Kidney (tissue), 13 donors: ENCODE measurements at regions not wholly inside any gene's neighbourhood (a gene's known extent, or its start where the extent isn't known, plus 50 kb on each side); places are given as distances from the start of the nearest gene placed in this dataset.
A peak's percentile ranks its signal among the peaks of the same experiment; 100 is the strongest.
"Not testable (repeated sequence)": the region's sequence is repeated elsewhere in the genome, so short reads cannot be mapped to it uniquely, and the experiment has no call there.

ENCODE experiments used
- DNase-seq, 5 donors: peaks; one replicate each; pipeline ENCODE4 v3.0.0-alpha.2; 2013 to 2020
- FAIRE-seq: peaks from 2 replicates; lab custom pipeline; 2012; peaks lifted over from hg19 to GRCh38; lab: Jason Lieb, UNC
- H3K27ac ChIP-seq, 2 donors: one replicate each; pipeline ENCODE4 v1.7.0; 2013; ENCODE audit warnings: low read depth in 2 of 2, low read length in 2 of 2, inconsistent platforms in 1 of 2
- H3K27me3 ChIP-seq: one replicate; pipeline ENCODE4 v1.7.1; 2013; ENCODE audit warnings: low read length, inconsistent platforms; ENCODE audit not compliant: control insufficient read depth, insufficient read depth
- H3K36me3 ChIP-seq, 3 donors: one replicate each; pipeline versions ENCODE4 v1.7.0 to v1.7.1; 2013; ENCODE audit warnings: low read length in 3 of 3, control low read depth in 1 of 3, inconsistent platforms in 1 of 3; ENCODE audit not compliant: insufficient read depth in 3 of 3, control insufficient read depth in 2 of 3
- H3K4me1 ChIP-seq, 3 donors: one replicate each; pipeline versions ENCODE4 v1.7.0 to v1.7.1; 2013; ENCODE audit warnings: low read length in 3 of 3, inconsistent platforms in 1 of 3, low read depth in 1 of 3; ENCODE audit not compliant: control insufficient read depth in 2 of 3, insufficient read depth in 2 of 3
- H3K4me3 ChIP-seq, 3 donors: one replicate each; pipeline versions ENCODE4 v1.7.0 to v1.8.1; 2013; ENCODE audit warnings: low read length in 3 of 3, control low read depth in 1 of 3, inconsistent platforms in 1 of 3
- H3K9ac ChIP-seq, 3 donors: one replicate each; pipeline versions ENCODE4 v1.7.0 to v1.7.1; 2013; ENCODE audit warnings: low read length in 3 of 3, control low read depth in 1 of 3, inconsistent platforms in 1 of 3
- H3K9me3 ChIP-seq, 3 donors: one replicate each; pipeline versions ENCODE4 v1.7.0 to v1.7.1; 2013; ENCODE audit warnings: low read length in 3 of 3, control low read depth in 1 of 3, inconsistent platforms in 1 of 3; ENCODE audit not compliant: control insufficient read depth in 2 of 3, insufficient read depth in 1 of 3
- CTCF ChIP-seq: IDR thresholded peaks from 3 replicates; pipeline ENCODE4 v1.5.1; 2012; ENCODE audit warnings: mild to moderate bottlenecking, moderate library complexity, borderline replicate concordance; ENCODE audit not compliant: insufficient read depth; ENCODE audit errors: extremely low read depth
- intact Hi-C: fragments of 100-400 bp; cut with DNase I; formaldehyde crosslinking; loops from one replicate; pipeline ENCODE4 v1.11.1; 2022
- donor health status: control.
- donor health status: control.
- donor health status: control.
- donor health status: control.
- donor health status: control.
- donor health status: DM: yes; HTN: yes; CAD: no.
- donor health status: Normal renal cell carcinoma (clear cell type).

GRCh38 chr2:106257830-106258229, 63.7 kb upstream of the UXS1 start:
- TF ChIP-seq CTCF = no peak
- DNase-seq (no peak), FAIRE-seq (no peak)
- H3K9me3 ChIP-seq = no peaks in the 10 kb centered on the region
- no peak overlapping the region for H3K27ac ChIP-seq
- H3K9ac ChIP-seq = no peak overlapping the region
- H3K36me3 ChIP-seq = no peaks in the 10 kb centered on the region
- intact Hi-C loops = no loop called here
- no peaks in the 10 kb centered on the region for H3K4me1 ChIP-seq
- H3K4me3 ChIP-seq = no peak overlapping the region
- H3K27me3 ChIP-seq = no peaks in the 10 kb centered on the region

- DNase-seq = no peak
- FAIRE-seq = no peak
- intact Hi-C loops = no loop called here
- Histone ChIP-seq H3K36me3 (no peaks in the 10 kb centered on the region), H3K9me3 (no peaks in the 10 kb centered on the region), H3K9ac (no peak overlapping the region), H3K27ac (no peak overlapping the region), H3K4me1 (no peaks in the 10 kb centered on the region), H3K4me3 (no peak overlapping the region), H3K27me3 (no peaks in the 10 kb centered on the region)
- TF ChIP-seq CTCF = no peak
Measured at GRCh38 chr2:106257135-106257534, 63.0 kb upstream of the UXS1 start.

GRCh38 chr2:106249157-106249828, 55.2 kb upstream of the UXS1 start:
- H3K9ac ChIP-seq, H3K4me3 ChIP-seq, H3K4me1 ChIP-seq, H3K27ac ChIP-seq, DNase-seq, intact Hi-C loops, H3K9me3 ChIP-seq, FAIRE-seq, H3K27me3 ChIP-seq, H3K36me3 ChIP-seq: not testable (repeated sequence)

- H3K27me3 ChIP-seq, H3K27ac ChIP-seq, H3K4me3 ChIP-seq, H3K9me3 ChIP-seq, H3K9ac ChIP-seq, H3K4me1 ChIP-seq, intact Hi-C loops, H3K36me3 ChIP-seq: not testable (repeated sequence)
- DNase-seq (peak in 1 of 5 donors; percentile 16), FAIRE-seq (peak; percentile 21)
Measured at GRCh38 chr2:106248548-106249151, 54.5 kb upstream of the UXS1 start.
